ENCODE measurements at regions not wholly inside any gene's neighbourhood (a gene's known extent, or its start where the extent isn't known, plus 50 kb on each side); places are given as distances from the start of the nearest gene placed in this dataset.

DNA sequence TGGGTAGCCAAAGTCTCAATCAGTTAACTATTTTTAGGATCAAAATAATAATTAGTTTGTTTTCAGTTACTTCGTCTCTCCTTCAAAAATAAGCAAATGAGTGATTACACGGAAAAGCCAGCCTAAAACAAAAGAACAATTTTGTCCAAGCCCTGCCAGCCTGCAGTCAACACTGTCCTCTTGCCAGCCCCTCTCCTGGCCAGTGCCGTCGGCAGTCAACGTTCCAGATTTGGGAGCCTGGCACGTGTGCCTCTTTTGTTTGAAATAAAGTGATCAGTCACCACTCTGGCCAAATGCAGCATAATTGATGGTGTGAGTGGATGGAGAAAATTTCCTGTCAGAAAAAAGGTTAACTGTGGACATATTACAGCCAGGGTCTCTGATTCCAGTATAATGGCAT lies 260.6 kb upstream of the SKOR2 start:
- intact Hi-C loops (cut with DNase I), result no loop called here
- Histone ChIP-seq H3K27me3 (no peaks in the 10 kb centered on the region), H3K4me1 (no peaks in the 10 kb centered on the region), H3K36me3 (no peaks in the 10 kb centered on the region), H3K9me3 (no peaks in the 10 kb centered on the region), H3K27ac (no peak overlapping the region), H3K4me3 (no peak overlapping the region)
- TF ChIP-seq CTCF (IDR thresholded peaks at IDR 0.05), result no peak
- no peak for DNase-seq (ENCODE audit: low spot score in 2 of 2)

GRCh38 chr18:47510831-47511230 lies 259.4 kb upstream of the SKOR2 start:
- Histone ChIP-seq H3K9me3 (no peaks in the 10 kb centered on the region), H3K36me3 (no peaks in the 10 kb centered on the region), H3K27me3 (no peaks in the 10 kb centered on the region), H3K4me1 (no peaks in the 10 kb centered on the region), H3K4me3 (no peak overlapping the region), H3K27ac (no peak overlapping the region)
- TF ChIP-seq CTCF (IDR thresholded peaks at IDR 0.05), result no peak
- DNase-seq (ENCODE audit: low spot score in 2 of 2), result no peak
- intact Hi-C loops (cut with DNase I), result no loop called here

DNA sequence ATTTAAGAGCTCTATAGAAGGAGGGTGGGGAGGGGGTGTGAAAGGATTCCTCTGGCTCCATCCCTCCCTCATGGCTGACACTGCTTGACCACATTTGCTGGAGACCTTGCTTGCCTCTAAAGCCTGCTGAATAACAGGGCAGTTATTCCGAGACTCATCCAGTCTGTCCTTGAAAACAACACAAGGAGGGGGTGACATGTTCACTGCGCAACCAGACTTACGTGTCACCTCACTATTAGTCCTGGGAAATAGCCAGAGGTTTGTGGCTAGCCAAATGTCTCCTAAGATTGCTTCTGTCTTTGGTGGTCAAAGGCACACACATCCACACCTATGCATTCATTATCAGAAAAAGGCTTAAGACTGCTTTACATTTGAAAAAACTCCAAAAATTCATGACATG lies 256.2 kb upstream of the SKOR2 start:
- H3K4me3 ChIP-seq, result no peak overlapping the region
- H3K36me3 ChIP-seq, result no peaks in the 10 kb centered on the region
- H3K9me3 ChIP-seq, result no peaks in the 10 kb centered on the region
- no peaks in the 10 kb centered on the region for H3K4me1 ChIP-seq
- TF ChIP-seq CTCF (IDR thresholded peaks at IDR 0.05), result no peak
- H3K27ac ChIP-seq, result no peak overlapping the region
- intact Hi-C loops (cut with DNase I), result no loop called here
- DNase-seq (ENCODE audit: low spot score in 2 of 2), result no peak
- no peaks in the 10 kb centered on the region for H3K27me3 ChIP-seq

GRCh38 chr18:47506897-47507296 lies 255.4 kb upstream of the SKOR2 start:
- H3K9me3 ChIP-seq, result no peaks in the 10 kb centered on the region
- H3K4me1 ChIP-seq, result no peaks in the 10 kb centered on the region
- intact Hi-C loops (cut with DNase I), result no loop called here
- no peak for DNase-seq (ENCODE audit: low spot score in 2 of 2)
- TF ChIP-seq CTCF (IDR thresholded peaks at IDR 0.05), result no peak
- H3K4me3 ChIP-seq, result no peak overlapping the region
- H3K36me3 ChIP-seq, result no peaks in the 10 kb centered on the region
- H3K27me3 ChIP-seq, result no peaks in the 10 kb centered on the region
- no peak overlapping the region for H3K27ac ChIP-seq

DNA sequence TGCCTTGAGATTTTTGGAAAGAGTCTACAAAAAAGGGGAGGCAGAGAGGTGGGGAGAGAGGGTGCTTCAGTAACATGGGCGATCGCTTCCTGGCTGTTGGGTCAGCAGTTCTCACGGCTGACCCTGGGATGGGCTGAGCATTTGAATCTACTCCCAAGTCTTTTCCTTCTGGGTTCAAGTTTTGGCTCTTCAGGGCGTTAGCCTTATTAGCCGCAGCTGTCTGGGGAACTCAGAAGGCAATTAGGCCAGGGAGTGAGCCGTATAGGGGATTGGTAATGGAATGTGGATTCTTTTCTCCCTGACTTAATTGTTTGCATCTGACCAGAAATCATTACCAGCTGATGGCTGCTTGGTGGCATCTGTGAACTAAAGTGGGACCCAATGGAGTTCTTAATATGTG lies 250.5 kb upstream of the SKOR2 start:
- intact Hi-C loops (cut with DNase I), result no loop called here

More for the DNA sequence above, 250.5 kb upstream of the SKOR2 start:
- no peak for TF ChIP-seq CTCF (IDR thresholded peaks at IDR 0.05)
- no peaks in the 10 kb centered on the region for H3K9me3 ChIP-seq
- H3K27me3 ChIP-seq, result no peaks in the 10 kb centered on the region
- DNase-seq (ENCODE audit: low spot score in 2 of 2), result no peak
- H3K4me3 ChIP-seq, result no peak overlapping the region
- no peaks in the 10 kb centered on the region for H3K36me3 ChIP-seq
- H3K4me1 ChIP-seq, result no peaks in the 10 kb centered on the region
- no peak overlapping the region for H3K27ac ChIP-seq

Measured in ascending aorta (tissue), 2 donors.